ENCODE measurements at regions not wholly inside any gene's neighbourhood (a gene's known extent, or its start where the extent isn't known, plus 50 kb on each side); places are given as distances from the start of the nearest gene placed in this dataset.
"Not testable (repeated sequence)": the region's sequence is repeated elsewhere in the genome, so short reads cannot be mapped to it uniquely, and the experiment has no call there.

GRCh38 chr14:55835985-55836384 lies 256.0 kb downstream of the KTN1 start:
- in situ Hi-C loops (cut with MboI; ENCODE audit: low sequenced_read_pairs) = no loop called here
- Histone ChIP-seq H3K9me3 (no peaks in the 10 kb centered on the region), H3K4me3 (no peak overlapping the region), H3K36me3 (replicated peaks) (no peaks in the 10 kb centered on the region), H3K27me3 (ENCODE audit: low read depth) (no peaks in the 10 kb centered on the region), H3K4me1 (no peaks in the 10 kb centered on the region; the same call in 1 of the 2 replicates)
- DNase-seq (ENCODE audit: low spot score in 2 of 2) = no peak

GRCh38 chr14:55837467-55837866 lies 257.5 kb downstream of the KTN1 start:
- no peaks in the 10 kb centered on the region for H3K27me3 ChIP-seq (ENCODE audit: low read depth)
- H3K4me3 ChIP-seq = no peak overlapping the region
- in situ Hi-C loops (cut with MboI; ENCODE audit: low sequenced_read_pairs) = no loop called here
- no peaks in the 10 kb centered on the region for H3K9me3 ChIP-seq
- H3K4me1 ChIP-seq = no peaks in the 10 kb centered on the region; the same call in 1 of the 2 replicates
- no peak for DNase-seq (ENCODE audit: low spot score in 2 of 2)
- no peaks in the 10 kb centered on the region for H3K36me3 ChIP-seq (replicated peaks)

- Histone ChIP-seq H3K9me3 (no peaks in the 10 kb centered on the region), H3K27me3 (ENCODE audit: low read depth) (no peaks in the 10 kb centered on the region), H3K4me1 (no peaks in the 10 kb centered on the region), H3K36me3 (replicated peaks) (no peaks in the 10 kb centered on the region), H3K4me3 (no peak overlapping the region)
- DNase-seq (ENCODE audit: low spot score in 2 of 2) = no peak
- in situ Hi-C loops (cut with MboI; ENCODE audit: low sequenced_read_pairs) = no loop called here
These were observed 258.6 kb downstream of the KTN1 start for GRCh38 chr14:55838529-55839052.

GRCh38 chr14:55839301-55839947 lies 259.4 kb downstream of the KTN1 start:
- H3K27me3 ChIP-seq (ENCODE audit: low read depth); DNase-seq (ENCODE audit: low spot score in 2 of 2); H3K4me3 ChIP-seq; H3K36me3 ChIP-seq (replicated peaks); in situ Hi-C loops (cut with MboI; ENCODE audit: low sequenced_read_pairs); H3K4me1 ChIP-seq; H3K9me3 ChIP-seq: not testable (repeated sequence)

- H3K27me3 ChIP-seq (ENCODE audit: low read depth) = no peaks in the 10 kb centered on the region
- no peak for DNase-seq (ENCODE audit: low spot score in 2 of 2)
- H3K36me3 ChIP-seq (replicated peaks) = no peaks in the 10 kb centered on the region
- in situ Hi-C loops (cut with MboI; ENCODE audit: low sequenced_read_pairs) = no loop called here
- no peak overlapping the region for H3K4me3 ChIP-seq
- no peaks in the 10 kb centered on the region for H3K4me1 ChIP-seq
- no peaks in the 10 kb centered on the region for H3K9me3 ChIP-seq
These were observed 260.8 kb downstream of the KTN1 start for GRCh38 chr14:55840821-55841220.

- Histone ChIP-seq H3K36me3 (replicated peaks) (no peaks in the 10 kb centered on the region), H3K4me3 (no peak overlapping the region), H3K4me1 (peaks cover 2% of the 10 kb centered on the region; the same call in 1 of the 2 replicates), H3K27me3 (ENCODE audit: low read depth) (no peaks in the 10 kb centered on the region), H3K9me3 (no peaks in the 10 kb centered on the region)
- in situ Hi-C loops (cut with MboI; ENCODE audit: low sequenced_read_pairs) = no loop called here
- DNase-seq (ENCODE audit: low spot score in 2 of 2) = no peak
These were observed 261.6 kb downstream of the KTN1 start for GRCh38 chr14:55841625-55842024.

GRCh38 chr14:55843718-55844403 lies 263.9 kb downstream of the KTN1 start:
- no peaks in the 10 kb centered on the region for H3K9me3 ChIP-seq
- peaks cover 16% of the 10 kb centered on the region for H3K4me1 ChIP-seq
- in situ Hi-C loops (cut with MboI; ENCODE audit: low sequenced_read_pairs) = no loop called here
- H3K27me3 ChIP-seq (ENCODE audit: low read depth) = no peaks in the 10 kb centered on the region
- H3K4me3 ChIP-seq = no peak overlapping the region
- no peaks in the 10 kb centered on the region for H3K36me3 ChIP-seq (replicated peaks)
- DNase-seq (ENCODE audit: low spot score in 2 of 2) = no peak

GRCh38 chr14:55845963-55846825 lies 266.2 kb downstream of the KTN1 start:
- in situ Hi-C loops (cut with MboI; ENCODE audit: low sequenced_read_pairs) = no loop called here
- Histone ChIP-seq H3K36me3 (replicated peaks) (no peaks in the 10 kb centered on the region), H3K4me3 (no peak overlapping the region), H3K4me1 (peaks cover 16% of the 10 kb centered on the region), H3K9me3 (no peaks in the 10 kb centered on the region), H3K27me3 (ENCODE audit: low read depth) (no peaks in the 10 kb centered on the region)
- DNase-seq (ENCODE audit: low spot score in 2 of 2) = peak in 1 of 2 experiments; percentile 20

GRCh38 chr14:55846826-55847446 lies 266.9 kb downstream of the KTN1 start:
- in situ Hi-C loops (cut with MboI; ENCODE audit: low sequenced_read_pairs) = no loop called here
- no peak for DNase-seq (ENCODE audit: low spot score in 2 of 2)

GRCh38 chr14:55847766-55848165 lies 267.8 kb downstream of the KTN1 start:
- in situ Hi-C loops (cut with MboI; ENCODE audit: low sequenced_read_pairs) = no loop called here
- DNase-seq (ENCODE audit: low spot score in 2 of 2) = peak in 1 of 2 experiments; percentile 41

More at GRCh38 chr14:55846826-55847446, 266.9 kb downstream of the KTN1 start:
- Histone ChIP-seq H3K36me3 (replicated peaks) (no peaks in the 10 kb centered on the region), H3K9me3 (no peaks in the 10 kb centered on the region), H3K4me3 (no peak overlapping the region), H3K27me3 (ENCODE audit: low read depth) (no peaks in the 10 kb centered on the region), H3K4me1 (peaks cover 16% of the 10 kb centered on the region)

GRCh38 chr14:55848964-55849363 lies 269.0 kb downstream of the KTN1 start:
- Histone ChIP-seq H3K27me3 (ENCODE audit: low read depth) (no peaks in the 10 kb centered on the region), H3K4me1 (peaks cover 16% of the 10 kb centered on the region), H3K4me3 (no peak overlapping the region), H3K36me3 (replicated peaks) (no peaks in the 10 kb centered on the region), H3K9me3 (no peaks in the 10 kb centered on the region)
- in situ Hi-C loops (cut with MboI; ENCODE audit: low sequenced_read_pairs) = no loop called here
- DNase-seq (ENCODE audit: low spot score in 2 of 2) = no peak

More at GRCh38 chr14:55847766-55848165, 267.8 kb downstream of the KTN1 start:
- Histone ChIP-seq H3K4me1 (peaks cover 16% of the 10 kb centered on the region), H3K27me3 (ENCODE audit: low read depth) (no peaks in the 10 kb centered on the region), H3K9me3 (no peaks in the 10 kb centered on the region), H3K4me3 (no peak overlapping the region), H3K36me3 (replicated peaks) (no peaks in the 10 kb centered on the region)

GRCh38 chr14:55849833-55850232 lies 268.4 kb upstream of the PELI2 start:
- in situ Hi-C loops (cut with MboI; ENCODE audit: low sequenced_read_pairs) = no loop called here
- H3K9me3 ChIP-seq = no peaks in the 10 kb centered on the region
- H3K4me1 ChIP-seq = peaks cover 16% of the 10 kb centered on the region
- no peaks in the 10 kb centered on the region for H3K27me3 ChIP-seq (ENCODE audit: low read depth)
- no peak for DNase-seq (ENCODE audit: low spot score in 2 of 2)
- H3K4me3 ChIP-seq = no peak overlapping the region
- H3K36me3 ChIP-seq (replicated peaks) = no peaks in the 10 kb centered on the region

GRCh38 chr14:55850825-55851241 lies 267.4 kb upstream of the PELI2 start:
- no peaks in the 10 kb centered on the region for H3K36me3 ChIP-seq (replicated peaks)
- no peaks in the 10 kb centered on the region for H3K27me3 ChIP-seq (ENCODE audit: low read depth)
- in situ Hi-C loops (cut with MboI; ENCODE audit: low sequenced_read_pairs) = no loop called here
- no peaks in the 10 kb centered on the region for H3K9me3 ChIP-seq
- H3K4me3 ChIP-seq = no peak overlapping the region
- peaks cover 16% of the 10 kb centered on the region for H3K4me1 ChIP-seq
- DNase-seq (ENCODE audit: low spot score in 2 of 2) = no peak
